GM19324 (cell line): ENCODE measurements at regions not wholly inside any gene's neighbourhood (a gene's known extent, or its start where the extent isn't known, plus 50 kb on each side); places are given as distances from the start of the nearest gene placed in this dataset.

ENCODE experiments used
- ATAC-seq: cut with Tn5 transposase; IDR thresholded peaks from one replicate; pipeline ENCODE4 v1.9.1; 2021; ENCODE audit warnings: mild to moderate bottlenecking, moderate library complexity; ENCODE audit not compliant: unreplicated experiment, low FRiP score

GRCh38 chr12:65648461-65648860, 175.8 kb upstream of the HMGA2 start:
- ATAC-seq = no peak

- no peak for ATAC-seq
These were observed 175.2 kb upstream of the HMGA2 start for GRCh38 chr12:65649126-65649525.

GRCh38 chr12:65651060-65651459, 173.2 kb upstream of the HMGA2 start:
- ATAC-seq = no peak

- no peak for ATAC-seq
These were observed 171.0 kb upstream of the HMGA2 start for GRCh38 chr12:65653321-65653720.

- no peak for ATAC-seq
These were observed 170.2 kb upstream of the HMGA2 start for GRCh38 chr12:65653946-65654629.

- ATAC-seq = no peak
These were observed 169.2 kb upstream of the HMGA2 start for GRCh38 chr12:65655074-65655493.

GRCh38 chr12:65656156-65656882, 168.0 kb upstream of the HMGA2 start:
- ATAC-seq = no peak

GRCh38 chr12:65656891-65657351, 167.4 kb upstream of the HMGA2 start:
- no peak for ATAC-seq

- ATAC-seq = no peak
These were observed 166.6 kb upstream of the HMGA2 start for GRCh38 chr12:65657635-65658034.

GRCh38 chr12:65658360-65658759, 165.9 kb upstream of the HMGA2 start:
- no peak for ATAC-seq

- no peak for ATAC-seq
These were observed 164.6 kb upstream of the HMGA2 start for GRCh38 chr12:65659681-65660080.

GRCh38 chr12:65660096-65660495, 164.2 kb upstream of the HMGA2 start:
- ATAC-seq = no peak

GRCh38 chr12:65660836-65661235, 163.4 kb upstream of the HMGA2 start:
- ATAC-seq = no peak

GRCh38 chr12:65662590-65662989, 161.7 kb upstream of the HMGA2 start:
- no peak for ATAC-seq

GRCh38 chr12:65663097-65663496, 161.2 kb upstream of the HMGA2 start:
- no peak for ATAC-seq

GRCh38 chr12:65663648-65664047, 160.6 kb upstream of the HMGA2 start:
- ATAC-seq = no peak

GRCh38 chr12:65664715-65665250, 159.5 kb upstream of the HMGA2 start:
- no peak for ATAC-seq

- no peak for ATAC-seq
These were observed 158.5 kb upstream of the HMGA2 start for GRCh38 chr12:65665817-65666216.

- no peak for ATAC-seq
These were observed 157.4 kb upstream of the HMGA2 start for GRCh38 chr12:65666876-65667275.

GRCh38 chr12:65667932-65668331, 156.4 kb upstream of the HMGA2 start:
- ATAC-seq = no peak

GRCh38 chr12:65668981-65669695, 155.1 kb upstream of the HMGA2 start:
- ATAC-seq = no peak
